ENCODE measurements at regions not wholly inside any gene's neighbourhood (a gene's known extent, or its start where the extent isn't known, plus 50 kb on each side); places are given as distances from the start of the nearest gene placed in this dataset.

DNA sequence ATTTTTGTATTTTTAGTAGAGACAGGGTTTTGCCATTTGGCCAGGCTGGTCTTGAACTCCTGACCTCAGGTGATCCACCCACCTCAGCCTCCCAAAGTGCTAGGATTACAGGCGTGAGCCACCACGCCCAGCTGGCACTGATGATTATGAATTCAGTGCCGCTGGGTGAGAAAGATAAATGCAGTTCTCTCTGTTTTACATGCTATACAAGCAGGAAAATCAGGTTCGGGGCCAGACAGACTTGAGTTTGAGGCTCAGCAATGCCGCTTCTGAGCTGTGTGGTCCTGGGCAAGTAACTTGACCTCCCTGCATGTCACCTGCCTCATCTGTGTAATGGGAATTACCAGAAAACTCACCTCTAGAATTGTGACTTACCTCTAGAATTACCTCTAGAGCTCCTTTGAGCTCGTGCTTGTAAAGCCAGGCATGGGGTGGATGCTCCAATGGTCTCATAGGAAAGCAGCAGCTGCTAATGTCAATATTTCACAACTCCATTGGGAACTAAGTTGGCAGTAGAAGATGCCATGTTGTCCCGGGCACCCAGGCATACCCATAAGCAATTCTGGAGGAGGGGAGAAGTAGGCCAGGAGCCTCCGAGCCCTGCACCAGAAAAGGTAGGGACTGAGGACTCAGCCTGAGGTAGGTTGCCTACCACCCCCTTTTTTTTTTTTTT is 119.8 kb upstream of the SLC25A33 start:
- no peak for DNase-seq

DNA sequence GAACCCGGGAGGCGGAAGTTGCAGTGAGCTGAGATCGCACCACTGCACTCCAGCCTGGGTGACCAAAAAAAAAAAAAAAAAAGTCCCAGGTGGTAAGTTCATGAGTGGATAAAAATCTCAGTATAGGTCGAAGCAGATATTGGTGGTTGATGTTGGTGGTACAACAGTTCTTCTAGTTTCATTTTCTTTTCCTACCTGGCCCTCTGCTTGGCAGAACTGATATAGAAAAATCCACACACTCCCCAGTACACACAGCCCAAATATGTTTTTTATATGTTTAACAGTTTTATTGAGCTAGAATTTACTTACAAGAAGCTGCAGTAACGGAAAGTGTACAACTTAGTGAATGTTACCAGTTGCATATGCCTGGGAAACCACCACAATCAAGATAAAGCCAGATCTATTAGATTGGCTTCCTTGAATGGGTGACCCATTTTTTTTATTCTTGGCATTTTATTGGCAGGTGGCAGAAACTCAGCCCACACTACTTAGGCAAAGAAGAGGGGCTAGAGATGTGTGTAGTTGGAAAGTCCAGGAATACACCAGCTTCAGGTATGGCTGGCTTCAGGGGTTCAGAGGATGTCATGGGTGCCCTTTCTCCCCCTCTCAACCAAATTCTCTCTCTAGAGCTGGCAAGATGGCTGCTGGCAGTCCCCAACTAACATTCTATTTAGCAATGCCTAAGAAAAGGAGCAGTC is 118.3 kb upstream of the SLC25A33 start:
- no peak for DNase-seq

DNA sequence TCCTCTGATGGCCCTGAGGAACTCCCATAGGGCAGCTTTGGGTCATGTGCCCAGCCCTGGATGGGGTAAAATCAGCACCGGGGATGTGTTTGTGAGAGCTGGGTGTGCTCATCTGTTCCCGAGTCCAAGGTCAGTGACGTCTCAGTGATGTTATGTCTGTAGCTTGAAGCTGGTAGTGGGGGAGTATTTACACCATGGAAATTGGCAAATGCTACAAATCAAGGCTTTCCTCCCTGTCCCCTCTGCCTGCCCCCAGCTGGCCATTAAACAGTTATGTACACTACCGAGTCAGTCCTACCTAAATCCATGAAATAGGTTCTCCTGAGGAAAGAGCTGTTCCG is 117.8 kb upstream of the SLC25A33 start:
- DNase-seq: no peak

DNA sequence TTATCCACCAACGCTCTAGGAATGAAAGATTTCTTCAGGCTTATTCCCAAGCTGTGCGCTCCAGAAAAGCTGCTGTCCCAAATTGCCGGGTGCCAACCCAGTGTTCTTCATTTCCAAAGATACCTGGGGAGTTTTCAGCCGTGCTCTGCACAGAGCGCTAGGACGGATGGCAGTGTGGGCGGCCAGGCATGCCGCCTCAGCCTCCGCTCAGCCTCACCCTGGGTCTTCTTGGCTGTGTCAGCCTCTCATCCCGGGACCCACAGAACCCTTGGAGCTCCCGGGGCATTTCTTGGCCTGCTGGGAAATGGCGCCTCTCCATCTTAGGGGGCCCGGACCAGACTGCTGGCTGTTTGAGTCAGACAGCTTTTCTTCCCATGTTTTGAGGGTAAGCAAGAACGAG is 116.9 kb upstream of the SLC25A33 start:
- DNase-seq: no peak

DNA sequence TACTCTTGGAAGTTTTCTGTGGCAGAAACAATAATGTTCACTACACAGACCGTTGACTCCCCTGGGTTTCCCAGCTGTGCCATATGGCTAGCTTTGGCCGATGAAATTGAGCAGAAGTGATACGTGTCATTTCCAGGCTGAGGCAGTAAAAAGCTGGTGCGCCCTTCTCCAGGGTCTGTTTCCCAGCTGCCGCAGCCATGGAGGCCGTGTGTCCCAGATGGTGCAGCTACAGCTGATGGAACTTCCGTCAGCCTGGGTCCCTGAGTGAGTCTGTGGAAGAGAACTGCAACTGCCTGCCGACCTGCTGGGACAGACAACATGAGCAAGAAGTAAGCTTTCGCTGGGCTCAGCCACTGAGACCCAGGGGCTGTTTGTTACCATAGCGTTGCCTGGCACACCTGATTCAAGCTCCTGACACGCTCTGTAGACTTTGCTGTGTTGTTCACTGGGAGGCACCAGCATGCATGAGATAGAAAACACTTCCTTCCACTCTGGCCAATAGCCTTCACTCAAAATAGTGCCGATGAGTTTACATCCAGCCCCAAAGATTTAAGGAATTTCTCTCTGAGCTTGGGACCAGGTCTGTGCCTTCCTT is 116.3 kb upstream of the SLC25A33 start:
- DNase-seq: no peak

DNA sequence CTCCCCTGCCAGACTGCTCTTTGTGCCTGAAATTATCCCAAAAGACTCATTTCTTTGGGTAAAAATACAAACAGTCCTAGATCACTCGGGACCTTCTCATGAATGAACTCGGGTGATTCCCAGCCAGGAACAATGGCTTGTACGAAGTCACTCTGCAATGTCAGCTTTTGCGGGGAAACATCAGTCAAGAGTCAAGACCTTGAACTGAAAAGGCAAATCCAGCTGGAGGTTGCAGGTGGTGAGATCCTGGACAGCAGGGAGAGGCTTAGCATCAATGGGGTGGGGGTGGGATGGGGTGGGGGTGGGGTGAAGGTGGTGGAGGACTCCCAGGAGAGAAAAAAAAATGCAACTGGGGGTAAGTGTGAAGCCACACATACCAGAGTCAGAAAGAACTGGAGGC is 115.0 kb upstream of the SLC25A33 start:
- DNase-seq: no peak

DNA sequence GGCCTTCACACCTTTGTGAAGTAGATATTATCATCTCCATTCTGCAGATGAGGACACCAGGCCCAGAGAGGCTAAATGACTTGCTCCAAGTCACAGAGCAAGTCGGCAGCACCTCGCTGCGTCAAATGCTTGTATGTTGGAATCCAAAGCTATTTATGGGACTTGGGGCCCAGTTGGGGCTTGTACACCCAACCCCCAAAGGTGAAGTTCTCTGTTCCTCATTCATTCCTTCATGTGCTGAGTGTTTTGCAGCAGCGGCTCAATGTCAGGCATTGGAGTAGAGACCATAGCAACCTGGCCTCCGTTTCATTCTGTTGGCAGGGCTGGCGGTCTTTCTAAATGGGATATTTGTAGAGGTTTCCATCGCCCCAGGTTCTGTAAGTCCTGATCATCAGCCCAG is 113.4 kb upstream of the SLC25A33 start:
- DNase-seq: no peak

DNA sequence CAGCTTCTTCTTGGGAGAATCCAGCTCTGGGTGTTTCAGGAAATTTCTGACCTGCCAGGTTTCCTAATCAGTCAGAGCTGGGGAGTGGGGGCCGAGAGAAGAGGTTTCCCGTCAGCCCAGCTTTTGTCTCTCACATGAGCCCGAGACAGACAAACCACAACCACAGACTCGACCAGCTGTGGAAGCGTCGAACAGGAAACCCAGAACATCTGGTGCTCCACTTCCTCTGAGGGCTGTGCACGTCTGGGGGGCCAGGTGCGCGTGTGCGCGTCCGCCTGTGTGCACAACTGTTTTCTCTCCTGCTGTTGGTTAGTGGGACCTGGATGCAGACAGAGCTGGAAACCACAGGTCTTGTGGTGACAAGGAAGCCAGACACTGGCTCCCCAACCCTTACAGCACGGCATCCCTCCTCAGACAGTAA is 113.0 kb upstream of the SLC25A33 start:
- DNase-seq: no peak

DNA sequence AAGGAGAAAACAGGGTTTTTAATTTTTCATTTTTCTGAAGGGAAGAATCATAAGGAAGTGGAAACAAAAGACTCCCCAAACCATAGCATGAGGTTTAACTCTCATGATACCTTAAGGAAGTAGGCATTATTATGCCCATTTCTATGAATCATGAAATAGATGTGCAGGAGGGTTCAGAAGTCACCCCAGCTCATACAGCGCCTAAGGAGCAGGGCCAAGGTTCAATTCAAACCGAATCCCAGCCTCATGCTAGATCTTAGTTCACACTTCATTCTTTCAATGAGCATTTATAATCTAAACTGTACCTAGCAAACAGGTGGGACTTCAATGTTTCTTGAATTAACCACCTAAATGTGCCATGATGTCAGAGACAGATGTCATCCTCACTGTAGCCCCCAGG is 111.9 kb upstream of the SLC25A33 start:
- DNase-seq: no peak

DNA sequence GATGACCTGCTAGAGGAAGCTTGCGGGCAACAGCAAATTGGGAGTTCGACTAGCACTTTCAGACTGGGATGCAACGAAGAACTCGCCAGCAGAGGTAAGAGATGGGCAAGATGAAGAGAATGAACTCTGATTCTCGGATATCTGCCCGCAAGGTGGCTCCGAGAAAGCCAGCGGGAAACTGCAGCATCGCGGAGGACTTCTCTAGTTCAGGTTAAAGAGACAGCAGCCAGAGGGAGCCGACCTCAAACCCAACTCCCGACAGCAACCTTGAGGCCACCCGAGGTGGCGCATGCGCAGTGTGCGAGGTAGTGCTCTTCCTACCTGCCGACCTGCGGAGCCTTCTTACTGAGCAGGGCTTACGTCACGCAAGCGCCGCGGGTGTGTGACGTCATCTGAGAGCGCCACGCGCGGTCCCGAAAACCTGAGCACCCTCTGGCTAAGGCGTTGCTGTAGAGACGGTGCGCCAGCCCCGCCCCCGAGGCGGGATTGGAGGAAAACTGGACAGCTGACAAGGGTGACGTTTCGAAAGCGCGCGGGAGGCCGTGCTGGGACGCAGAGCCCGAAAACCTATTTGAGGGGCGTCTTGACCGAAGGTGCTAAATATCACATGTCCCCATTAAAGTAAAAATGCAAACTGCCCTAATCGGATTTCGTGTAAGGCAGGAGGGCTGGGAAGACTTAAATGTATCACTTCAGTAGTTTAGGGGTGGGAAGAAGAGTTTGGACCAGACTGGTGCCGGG is 110.5 kb upstream of the SLC25A33 start:
- DNase-seq: peak; percentile 92

DNA sequence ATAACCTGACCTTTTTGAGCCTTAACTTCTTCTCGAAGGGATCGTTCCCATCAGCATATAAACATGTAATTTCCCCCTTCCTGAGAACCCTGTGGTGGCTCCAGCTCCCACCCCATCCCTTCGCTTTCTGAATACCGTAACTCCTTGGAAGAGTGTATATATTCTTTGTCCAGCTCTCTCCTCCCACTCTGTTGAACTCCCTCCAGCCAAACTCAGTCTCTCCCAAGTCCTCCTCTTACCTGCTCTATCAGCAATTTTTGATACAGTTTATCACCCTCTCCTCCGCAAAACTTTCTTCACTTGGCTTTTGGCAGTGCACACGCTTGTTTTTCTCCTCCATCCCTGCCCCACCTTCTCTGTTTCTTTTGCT is 109.9 kb upstream of the SLC25A33 start:
- no peak for DNase-seq

DNA sequence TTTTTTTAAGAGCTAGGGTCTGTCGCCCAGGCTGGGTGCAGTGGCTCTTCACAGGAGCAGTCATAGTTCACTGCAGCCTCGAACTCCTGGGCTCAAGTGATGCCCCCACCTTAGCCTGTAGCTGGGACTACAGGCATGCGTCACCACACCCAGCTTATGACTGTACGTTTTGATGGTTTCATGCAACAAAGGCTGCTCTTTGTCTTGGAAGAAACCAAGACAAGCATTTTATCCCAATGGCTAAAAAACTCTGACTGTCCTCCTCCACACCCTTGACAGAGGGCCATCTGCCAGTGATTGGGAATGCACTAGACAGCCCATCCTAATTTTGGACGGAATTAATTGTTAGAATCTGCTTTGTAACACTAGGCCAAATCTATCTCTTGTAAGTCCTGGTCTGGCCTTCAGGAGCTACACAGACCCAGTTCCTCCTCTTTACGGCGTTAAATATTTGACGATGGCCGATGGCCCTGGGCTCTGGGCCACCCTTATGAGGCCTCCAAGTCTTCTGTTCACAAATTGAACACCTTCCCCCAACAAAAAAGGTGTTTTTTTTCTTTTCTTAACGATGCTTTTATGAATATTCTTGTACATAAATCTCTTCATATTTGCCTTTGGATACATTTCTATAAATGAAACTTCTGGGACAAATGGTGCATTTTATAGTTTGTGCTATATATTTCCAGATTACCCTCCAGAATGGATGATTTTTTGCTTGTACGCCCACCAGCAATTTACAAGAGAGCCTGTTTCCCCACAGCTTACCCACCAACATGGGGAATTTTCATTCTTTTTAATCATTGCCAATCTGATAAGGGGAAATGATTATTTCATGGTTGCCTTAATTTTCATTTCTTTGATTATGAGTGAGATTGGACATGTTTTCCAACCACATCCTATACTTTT is 104.8 kb upstream of the SLC25A33 start:
- no peak for DNase-seq

DNA sequence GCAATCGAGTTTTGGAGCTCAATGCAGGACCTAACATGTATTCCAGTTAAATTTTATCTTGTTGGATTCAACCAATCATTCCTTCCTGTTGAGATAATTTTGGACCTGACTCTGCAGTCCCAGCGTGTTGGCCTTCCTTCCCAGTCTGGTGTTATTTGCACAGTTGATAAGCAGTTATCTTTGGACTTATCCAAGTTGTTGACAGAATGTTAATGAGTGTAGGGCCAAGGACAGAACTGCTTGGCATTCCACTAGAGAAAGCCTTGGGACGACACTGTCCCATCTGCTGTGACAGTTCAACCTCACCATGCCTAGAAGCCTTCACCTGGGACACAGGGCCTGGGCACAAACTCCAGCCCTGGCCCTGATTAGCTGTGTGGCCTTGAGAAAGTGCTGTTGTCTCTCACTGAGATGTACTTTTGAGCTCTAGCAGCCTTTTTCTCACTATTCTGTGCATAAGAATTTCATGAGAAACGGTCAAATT is 104.1 kb upstream of the SLC25A33 start:
- no peak for DNase-seq

DNA sequence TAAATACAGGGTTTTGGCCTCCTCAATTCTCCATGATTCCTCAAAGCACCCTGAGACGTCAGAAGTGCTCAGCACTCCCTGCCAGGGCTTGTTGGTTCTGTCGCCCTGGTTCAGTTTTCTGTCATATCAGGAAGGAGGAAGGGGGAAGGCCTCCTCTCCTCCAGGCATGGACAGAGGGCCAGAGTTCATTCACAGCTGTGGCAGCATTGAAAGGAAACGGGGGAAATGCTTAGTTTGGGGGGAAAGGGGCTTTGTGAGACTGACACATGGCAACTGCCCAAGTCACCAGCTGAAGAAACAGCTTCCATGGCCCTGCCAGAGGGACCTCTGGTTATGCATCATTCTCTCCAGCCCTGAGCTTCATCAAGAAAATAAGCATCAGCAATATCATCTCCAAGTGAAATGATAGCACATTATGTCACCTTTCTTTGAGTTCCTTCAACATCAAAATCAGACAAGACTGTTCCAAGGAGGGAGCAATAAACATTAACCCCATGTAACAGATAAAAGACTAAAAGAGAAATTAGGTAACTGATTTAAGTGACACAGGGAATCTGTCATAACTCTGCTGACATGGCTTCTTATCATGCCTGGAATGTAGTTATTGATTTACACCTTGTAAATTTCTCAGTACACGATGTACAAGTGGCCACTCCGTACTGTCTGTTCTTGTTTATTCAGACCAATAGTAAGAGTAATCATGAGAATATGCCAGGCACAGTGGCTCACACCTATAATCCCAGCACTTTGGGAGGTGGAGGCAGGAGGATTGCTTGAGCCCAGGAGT is 103.2 kb upstream of the SLC25A33 start:
- no peak for DNase-seq

DNA sequence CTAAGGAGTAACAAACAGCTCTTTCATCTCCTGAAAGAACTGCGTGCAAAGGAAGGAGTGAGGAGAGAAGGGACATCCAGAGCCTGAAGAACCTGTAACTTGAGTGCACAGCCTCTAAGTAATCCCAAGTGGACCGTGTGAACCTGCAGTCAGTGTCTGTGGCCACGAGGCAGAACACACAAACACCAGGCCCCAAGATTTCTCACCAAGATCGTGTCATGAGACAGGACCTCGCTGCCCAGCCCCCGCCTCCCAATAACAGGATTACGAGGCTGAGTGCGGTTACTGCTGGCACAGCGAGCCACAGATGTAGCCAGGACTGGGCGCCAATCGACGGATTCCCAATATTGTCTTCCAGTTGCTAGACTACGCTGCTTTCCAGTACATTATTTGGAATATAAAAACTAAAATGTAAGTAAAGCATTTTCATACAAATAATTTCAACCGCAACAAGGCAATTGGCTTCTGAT is 101.3 kb upstream of the SLC25A33 start:
- no peak for DNase-seq

DNA sequence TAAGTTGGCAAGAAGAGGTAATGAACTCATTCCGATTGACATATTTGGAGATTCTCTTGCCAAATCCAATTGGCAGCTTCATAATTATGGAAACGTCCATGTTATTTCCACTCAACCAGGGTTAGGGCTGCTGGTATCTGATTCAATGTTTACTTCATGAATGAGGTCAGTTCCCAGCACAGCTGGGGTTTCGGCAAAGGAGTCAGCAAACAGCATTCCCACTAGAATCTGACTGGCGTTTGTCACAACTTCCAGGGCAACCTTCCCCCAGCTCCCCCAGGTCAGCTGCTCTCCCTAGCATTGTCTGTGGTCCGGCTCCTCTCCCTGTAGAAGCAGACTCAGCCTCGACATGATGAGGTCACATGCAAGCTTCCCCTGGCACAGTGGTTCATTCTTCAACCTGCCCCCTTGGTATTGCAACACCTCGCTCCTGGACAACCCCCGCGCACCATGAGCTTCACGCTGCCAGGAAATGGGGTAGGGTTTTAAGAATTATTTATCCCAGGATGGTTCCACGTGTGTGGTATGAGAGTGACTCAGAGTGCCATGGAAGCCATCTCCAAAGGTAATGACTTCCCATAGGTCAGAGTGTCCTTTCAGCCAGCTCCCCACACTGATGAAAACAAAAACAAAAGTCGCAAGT is 100.7 kb upstream of the SLC25A33 start:
- no peak for DNase-seq

DNA sequence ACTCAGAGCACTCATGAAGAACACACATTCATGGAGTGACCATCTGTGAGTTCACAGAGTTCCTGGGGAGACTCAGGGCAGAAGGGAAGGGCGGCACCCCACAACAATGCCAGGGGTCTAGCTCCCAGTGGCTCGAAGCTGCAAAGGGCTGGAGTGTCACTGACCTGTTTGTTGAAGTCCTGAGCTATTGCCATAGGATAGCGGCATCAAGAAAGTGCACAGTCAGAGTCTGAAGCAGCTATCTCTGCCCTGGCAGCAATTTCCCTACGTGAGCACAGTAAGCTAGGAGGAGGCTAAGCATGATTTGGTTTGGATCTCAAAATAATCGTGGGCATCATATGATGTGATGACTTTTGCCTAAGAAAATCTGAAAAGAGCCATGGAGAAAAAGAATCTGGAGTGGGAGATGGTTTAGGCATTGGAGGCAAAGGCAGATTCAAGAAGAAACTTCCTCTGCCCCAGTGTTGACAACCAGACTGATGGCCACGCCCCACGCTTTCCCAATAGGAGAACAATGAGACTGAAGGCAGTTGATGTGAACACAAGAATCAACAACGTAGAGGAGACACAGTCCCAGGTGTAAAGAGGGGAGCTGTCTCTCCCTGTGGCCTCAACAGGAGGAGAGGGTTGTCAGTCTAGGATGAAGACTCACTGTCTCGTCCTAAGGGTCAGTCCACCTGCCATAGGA is 100.0 kb upstream of the SLC25A33 start:
- DNase-seq: no peak

DNA sequence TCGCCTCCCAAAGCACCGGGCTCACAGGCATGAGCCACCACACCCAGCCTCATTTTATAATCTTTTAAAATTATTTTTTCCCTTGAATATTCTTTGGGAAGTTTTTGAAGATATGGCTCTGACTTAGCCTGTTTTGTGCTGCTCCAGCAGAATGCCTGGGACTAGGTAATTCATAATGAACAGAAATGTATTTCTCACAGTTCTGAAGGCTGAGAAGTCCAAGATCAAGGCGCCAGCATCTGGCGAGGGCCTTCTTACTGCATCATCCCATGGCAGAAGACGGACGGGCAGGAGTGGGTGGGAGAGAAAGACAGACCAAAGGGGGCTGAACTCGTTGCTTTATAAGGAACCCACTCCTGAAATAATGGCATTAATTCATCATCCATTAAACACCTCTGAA is 99.0 kb upstream of the SLC25A33 start:
- DNase-seq: no peak

DNA sequence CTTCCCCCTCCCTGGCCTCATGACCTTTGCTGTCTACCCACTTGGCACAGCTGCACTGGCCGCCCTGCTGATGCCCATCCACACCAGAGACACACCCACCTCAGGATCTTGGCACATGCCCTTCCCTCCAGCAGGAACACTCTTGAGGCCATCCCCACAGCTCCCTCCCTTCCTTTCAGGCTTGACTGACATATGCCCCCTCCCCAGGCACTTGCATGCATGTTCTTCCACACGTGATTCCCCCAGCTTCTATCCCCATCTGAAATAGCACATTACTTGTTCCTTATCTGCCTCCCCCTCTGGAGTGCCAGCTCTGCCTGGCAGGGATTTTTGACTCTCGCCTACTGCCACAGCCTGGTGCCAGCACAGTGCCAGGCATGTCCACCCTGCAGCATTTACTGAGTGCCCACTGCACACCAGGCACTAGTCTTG is 98.5 kb upstream of the SLC25A33 start:
- no peak for DNase-seq

DNA sequence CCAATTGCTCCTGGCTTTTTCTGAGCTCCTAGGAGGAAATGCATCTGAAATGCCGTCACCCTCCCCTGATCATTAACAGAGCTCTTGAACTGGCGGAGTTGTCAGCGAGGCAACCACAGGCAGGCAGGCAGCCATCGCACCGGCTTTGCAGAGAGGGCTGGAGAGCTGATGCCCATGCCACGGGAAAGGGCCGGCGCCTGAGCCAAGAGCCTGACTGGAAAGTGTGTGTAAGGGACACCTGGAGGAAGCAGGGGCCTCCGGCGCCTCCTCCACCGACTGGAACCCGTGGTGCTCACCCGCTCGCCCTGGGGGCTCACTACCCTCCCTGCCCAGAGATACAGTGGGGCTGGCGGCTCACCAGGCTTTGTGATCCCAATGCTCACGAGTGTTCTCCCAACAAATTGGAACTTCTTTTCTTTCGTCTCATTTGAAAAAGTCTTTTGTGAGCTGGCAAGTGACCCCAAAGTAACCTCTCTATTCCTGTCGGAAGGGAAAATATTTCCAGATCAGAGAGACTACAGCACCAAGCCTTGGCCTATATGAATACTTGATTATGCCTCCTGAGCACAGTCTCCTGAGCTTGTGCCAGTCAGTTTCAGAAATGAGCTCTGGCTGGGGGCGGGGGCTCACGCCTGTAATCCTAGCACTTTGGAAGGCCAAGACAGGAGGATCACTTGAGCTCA is 97.7 kb upstream of the SLC25A33 start:
- DNase-seq: no peak
